ENCODE measurements at regions not wholly inside any gene's neighbourhood (a gene's known extent, or its start where the extent isn't known, plus 50 kb on each side); places are given as distances from the start of the nearest gene placed in this dataset.

GRCh38 chr5:124297826-124298225, 448.6 kb downstream of the ZNF608 start:
- no peak for DNase-seq

- no peak for DNase-seq
Measured at GRCh38 chr5:124292322-124292855, 454.1 kb downstream of the ZNF608 start.

- DNase-seq = no peak
Measured at GRCh38 chr5:124289641-124290311, 456.7 kb downstream of the ZNF608 start.

GRCh38 chr5:124289130-124289529, 457.3 kb downstream of the ZNF608 start:
- DNase-seq = no peak

GRCh38 chr5:124287813-124288212, 458.6 kb downstream of the ZNF608 start:
- no peak for DNase-seq

- no peak for DNase-seq
Measured at GRCh38 chr5:124285733-124286132, 460.7 kb downstream of the ZNF608 start.

- DNase-seq = no peak
Measured at GRCh38 chr5:124285071-124285470, 461.4 kb downstream of the ZNF608 start.

GRCh38 chr5:124283031-124283430, 463.4 kb downstream of the ZNF608 start:
- DNase-seq = no peak

GRCh38 chr5:124280079-124280478, 466.4 kb downstream of the ZNF608 start:
- DNase-seq = no peak

GRCh38 chr5:124279146-124279876, 467.1 kb downstream of the ZNF608 start:
- DNase-seq = no peak

- no peak for DNase-seq
Measured at GRCh38 chr5:124278636-124279035, 467.8 kb downstream of the ZNF608 start.

- DNase-seq = no peak
Measured at GRCh38 chr5:124277767-124278545, 468.5 kb downstream of the ZNF608 start.

GRCh38 chr5:124276166-124276565, 470.3 kb downstream of the ZNF608 start:
- no peak for DNase-seq

- DNase-seq = no peak
Measured at GRCh38 chr5:124274949-124275348, 471.5 kb downstream of the ZNF608 start.

- DNase-seq = no peak
Measured at GRCh38 chr5:124264499-124264898, 481.9 kb downstream of the ZNF608 start.

- no peak for DNase-seq
Measured at GRCh38 chr5:124263680-124264491, 482.6 kb downstream of the ZNF608 start.

- no peak for DNase-seq
Measured at GRCh38 chr5:124262991-124263571, 483.4 kb downstream of the ZNF608 start.

GRCh38 chr5:124262470-124262869, 484.0 kb downstream of the ZNF608 start:
- DNase-seq = no peak

GRCh38 chr5:124261848-124262247, 484.6 kb downstream of the ZNF608 start:
- DNase-seq = no peak

GRCh38 chr5:124260921-124261515, 485.4 kb downstream of the ZNF608 start:
- no peak for DNase-seq

GRCh38 chr5:124259017-124259416, 487.4 kb downstream of the ZNF608 start:
- no peak for DNase-seq

GRCh38 chr5:124257048-124257447, 489.4 kb downstream of the ZNF608 start:
- no peak for DNase-seq

All from effector CD8-positive, alpha-beta T cell (primary cell).